ENCODE measurements at regions not wholly inside any gene's neighbourhood (a gene's known extent, or its start where the extent isn't known, plus 50 kb on each side); places are given as distances from the start of the nearest gene placed in this dataset.

- no peak overlapping the region for H3K4me3 ChIP-seq (ENCODE audit: low read length)
- no peak overlapping the region for H3K4me2 ChIP-seq (ENCODE audit: low read length)
- H3K36me3 ChIP-seq (replicated peaks; ENCODE audit: low read depth, low read length), result no peaks in the 10 kb centered on the region
- no peak overlapping the region for H3K9ac ChIP-seq (ENCODE audit: low read length)
- H3K9me3 ChIP-seq (ENCODE audit: insufficient read depth, low read length), result no peaks in the 10 kb centered on the region
- H3K79me2 ChIP-seq (ENCODE audit: low read length), result no peaks in the 10 kb centered on the region
- H3K27me3 ChIP-seq (ENCODE audit: low read depth, low read length), result no peaks in the 10 kb centered on the region
- no peaks in the 10 kb centered on the region for H3K4me1 ChIP-seq (ENCODE audit: low read length)
- H3K27ac ChIP-seq (ENCODE audit: low read length), result no peak overlapping the region
- no peak for TF ChIP-seq CTCF (IDR thresholded peaks at IDR 0.05; ENCODE audit: low read depth, low read length)
- no peak for TF ChIP-seq EZH2phosphoT487 (IDR thresholded peaks at IDR 0.05; ENCODE audit: low read depth)
- H4K20me1 ChIP-seq (ENCODE audit: insufficient read depth, low read length), result no peaks in the 10 kb centered on the region
- H2AFZ ChIP-seq (ENCODE audit: low read depth, low read length), result no peak overlapping the region
Observed at GRCh38 chrX:16284842-16285241, 117.6 kb downstream of the MAGEB17 start.

- Histone ChIP-seq H2AFZ (ENCODE audit: low read depth, low read length) (no peak overlapping the region), H3K4me1 (ENCODE audit: low read length) (no peaks in the 10 kb centered on the region), H3K79me2 (ENCODE audit: low read length) (no peaks in the 10 kb centered on the region), H3K36me3 (replicated peaks; ENCODE audit: low read depth, low read length) (no peaks in the 10 kb centered on the region), H3K4me3 (ENCODE audit: low read length) (no peak overlapping the region), H4K20me1 (ENCODE audit: insufficient read depth, low read length) (no peaks in the 10 kb centered on the region), H3K9ac (ENCODE audit: low read length) (no peak overlapping the region), H3K27ac (ENCODE audit: low read length) (no peak overlapping the region), H3K9me3 (ENCODE audit: insufficient read depth, low read length) (no peaks in the 10 kb centered on the region), H3K27me3 (ENCODE audit: low read depth, low read length) (no peaks in the 10 kb centered on the region), H3K4me2 (ENCODE audit: low read length) (no peak overlapping the region)
- TF ChIP-seq CTCF (IDR thresholded peaks at IDR 0.05; ENCODE audit: low read depth, low read length) (no peak), EZH2phosphoT487 (IDR thresholded peaks at IDR 0.05; ENCODE audit: low read depth) (no peak)
Observed at GRCh38 chrX:16290997-16291396, 123.7 kb downstream of the MAGEB17 start.

GRCh38 chrX:16300831-16301230 is 133.6 kb downstream of the MAGEB17 start:
- Histone ChIP-seq H3K4me1 (ENCODE audit: low read length) (no peaks in the 10 kb centered on the region), H2AFZ (ENCODE audit: low read depth, low read length) (no peak overlapping the region), H3K4me2 (ENCODE audit: low read length) (no peak overlapping the region), H3K79me2 (ENCODE audit: low read length) (no peaks in the 10 kb centered on the region), H3K27me3 (ENCODE audit: low read depth, low read length) (no peaks in the 10 kb centered on the region; the same call in 1 of the 2 replicates), H3K27ac (ENCODE audit: low read length) (no peak overlapping the region), H3K4me3 (ENCODE audit: low read length) (no peak overlapping the region), H4K20me1 (ENCODE audit: insufficient read depth, low read length) (no peaks in the 10 kb centered on the region), H3K9me3 (ENCODE audit: insufficient read depth, low read length) (no peaks in the 10 kb centered on the region), H3K9ac (ENCODE audit: low read length) (no peak overlapping the region), H3K36me3 (replicated peaks; ENCODE audit: low read depth, low read length) (no peaks in the 10 kb centered on the region)
- TF ChIP-seq EZH2phosphoT487 (IDR thresholded peaks at IDR 0.05; ENCODE audit: low read depth), result no peak
- no peak for TF ChIP-seq CTCF (IDR thresholded peaks at IDR 0.05; ENCODE audit: low read depth, low read length)

GRCh38 chrX:16304751-16305150 is 137.5 kb downstream of the MAGEB17 start:
- TF ChIP-seq CTCF (IDR thresholded peaks at IDR 0.05; ENCODE audit: low read depth, low read length), result no peak
- no peak for TF ChIP-seq EZH2phosphoT487 (IDR thresholded peaks at IDR 0.05; ENCODE audit: low read depth)
- no peak overlapping the region for H3K4me2 ChIP-seq (ENCODE audit: low read length)
- no peaks in the 10 kb centered on the region for H4K20me1 ChIP-seq (ENCODE audit: insufficient read depth, low read length)
- no peaks in the 10 kb centered on the region for H3K79me2 ChIP-seq (ENCODE audit: low read length)
- no peaks in the 10 kb centered on the region; the same call in 1 of the 2 replicates for H3K27me3 ChIP-seq (ENCODE audit: low read depth, low read length)
- no peaks in the 10 kb centered on the region for H3K4me1 ChIP-seq (ENCODE audit: low read length)
- no peaks in the 10 kb centered on the region for H3K36me3 ChIP-seq (replicated peaks; ENCODE audit: low read depth, low read length)
- no peak overlapping the region for H3K9ac ChIP-seq (ENCODE audit: low read length)
- H3K9me3 ChIP-seq (ENCODE audit: insufficient read depth, low read length), result no peaks in the 10 kb centered on the region
- no peak overlapping the region for H3K4me3 ChIP-seq (ENCODE audit: low read length)
- H2AFZ ChIP-seq (ENCODE audit: low read depth, low read length), result no peak overlapping the region
- H3K27ac ChIP-seq (ENCODE audit: low read length), result no peak overlapping the region

Measured in OCI-LY3 (cell line).